ENCODE measurements at regions not wholly inside any gene's neighbourhood (a gene's known extent, or its start where the extent isn't known, plus 50 kb on each side); places are given as distances from the start of the nearest gene placed in this dataset.

DNA sequence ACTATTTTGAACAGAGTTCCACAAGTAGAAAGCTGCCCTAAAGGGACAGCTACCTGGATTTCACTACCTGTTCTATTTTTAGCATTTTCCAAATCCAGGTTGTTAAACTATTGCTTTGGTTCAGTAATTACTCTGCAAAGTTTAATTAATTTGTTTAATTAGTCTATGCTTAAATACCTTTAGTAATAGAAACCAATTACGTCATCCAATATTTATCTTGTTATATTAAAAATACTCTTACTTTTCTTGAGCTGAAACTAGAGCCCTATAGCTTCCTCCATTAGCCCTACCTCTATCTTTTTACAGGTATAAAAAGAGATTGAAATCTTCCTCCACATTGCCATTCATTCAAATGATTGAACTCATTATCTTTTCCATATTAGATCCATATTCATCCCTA, 514.6 kb downstream of the DSC3 start:
- no peak for DNase-seq (ENCODE audit: low spot score)

DNA sequence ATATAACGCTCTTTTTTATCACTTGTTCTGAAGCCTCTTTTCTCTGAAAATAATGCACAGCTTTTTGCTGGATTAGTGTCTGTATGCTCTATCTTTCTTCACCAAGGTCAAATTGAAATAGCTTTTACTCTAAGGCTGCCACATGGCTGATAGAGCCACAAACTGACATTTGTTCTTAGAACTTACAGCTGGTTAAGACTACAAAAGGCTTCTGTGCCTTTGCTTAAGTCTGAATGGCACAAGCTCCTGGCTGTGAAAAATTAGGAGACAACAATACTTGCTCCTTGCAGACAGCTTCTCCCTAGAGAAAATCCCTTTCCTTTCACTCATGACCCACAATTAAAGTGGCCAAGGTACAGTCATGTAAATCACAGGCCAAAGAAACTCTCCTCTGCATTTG, 515.3 kb downstream of the DSC3 start:
- DNase-seq (ENCODE audit: low spot score), result no peak

GRCh38 chr18:30522288-30522929, 520.1 kb downstream of the DSC3 start:
- no peak for DNase-seq (ENCODE audit: low spot score)

DNA sequence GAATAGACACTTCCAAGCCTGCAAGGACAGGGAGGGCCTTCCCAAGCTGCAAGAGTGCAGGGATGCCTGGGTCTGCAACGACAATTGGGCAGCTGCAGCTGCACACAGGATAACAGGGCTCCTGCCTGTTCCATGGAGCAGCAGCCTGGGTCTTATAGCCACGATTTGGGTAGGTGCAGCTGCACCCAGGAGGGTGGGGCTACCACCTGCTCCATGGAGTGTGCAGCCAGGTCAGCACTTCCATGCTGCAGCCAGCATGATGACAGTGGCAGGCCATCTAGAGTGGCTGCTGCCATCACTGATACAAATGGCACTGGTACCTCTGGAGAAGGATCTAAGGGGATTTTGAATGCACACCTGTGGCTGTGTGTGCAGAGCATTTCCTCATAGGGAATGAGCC, 528.5 kb downstream of the DSC3 start:
- no peak for DNase-seq (ENCODE audit: low spot score)

- DNase-seq (ENCODE audit: low spot score), result no peak
Measured at GRCh38 chr18:30512872-30513271, 529.7 kb downstream of the DSC3 start.

GRCh38 chr18:30510882-30511281, 531.7 kb downstream of the DSC3 start:
- DNase-seq (ENCODE audit: low spot score), result no peak

GRCh38 chr18:30501594-30501993, 540.9 kb downstream of the DSC3 start:
- no peak for DNase-seq (ENCODE audit: low spot score)

DNA sequence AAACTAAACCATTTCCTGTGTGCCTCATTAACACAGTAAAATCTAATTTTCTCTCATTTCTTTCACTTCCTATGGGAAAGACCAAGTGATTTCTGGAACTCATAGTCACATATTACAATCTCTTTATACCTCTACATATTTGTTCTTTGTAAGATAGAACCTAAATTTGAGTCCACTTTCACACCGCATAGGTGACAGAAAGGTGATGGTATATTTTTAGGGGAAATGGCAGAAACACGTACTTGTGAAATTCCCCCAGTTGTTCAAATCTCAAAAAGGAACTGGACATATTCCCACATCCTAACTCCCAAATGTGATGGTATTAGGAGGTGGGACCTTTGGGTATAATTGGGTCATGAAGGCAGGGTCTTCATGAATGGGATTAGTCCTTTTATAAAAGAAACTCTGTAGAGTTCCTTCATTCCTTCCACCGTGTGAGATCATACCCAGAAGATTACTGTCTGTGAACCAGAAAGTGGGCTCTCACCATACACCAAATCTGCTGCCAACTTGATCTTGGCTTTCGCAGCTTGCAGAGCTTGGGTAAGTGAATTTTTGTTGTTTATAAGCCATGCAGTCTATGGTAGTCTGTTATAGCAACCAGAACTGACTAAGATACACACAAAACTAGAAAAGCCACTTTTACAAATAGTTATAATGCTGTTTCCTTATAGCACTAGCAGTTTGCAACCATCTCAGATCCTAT, 542.1 kb downstream of the DSC3 start:
- no peak for DNase-seq (ENCODE audit: low spot score)

GRCh38 chr18:30499721-30500120, 542.8 kb downstream of the DSC3 start:
- DNase-seq (ENCODE audit: low spot score), result no peak

GRCh38 chr18:30492552-30493129, 549.9 kb downstream of the DSC3 start:
- DNase-seq (ENCODE audit: low spot score), result no peak

GRCh38 chr18:30491815-30492551, 550.6 kb downstream of the DSC3 start:
- no peak for DNase-seq (ENCODE audit: low spot score)

GRCh38 chr18:30489890-30490643, 552.5 kb downstream of the DSC3 start:
- no peak for DNase-seq (ENCODE audit: low spot score)

DNA sequence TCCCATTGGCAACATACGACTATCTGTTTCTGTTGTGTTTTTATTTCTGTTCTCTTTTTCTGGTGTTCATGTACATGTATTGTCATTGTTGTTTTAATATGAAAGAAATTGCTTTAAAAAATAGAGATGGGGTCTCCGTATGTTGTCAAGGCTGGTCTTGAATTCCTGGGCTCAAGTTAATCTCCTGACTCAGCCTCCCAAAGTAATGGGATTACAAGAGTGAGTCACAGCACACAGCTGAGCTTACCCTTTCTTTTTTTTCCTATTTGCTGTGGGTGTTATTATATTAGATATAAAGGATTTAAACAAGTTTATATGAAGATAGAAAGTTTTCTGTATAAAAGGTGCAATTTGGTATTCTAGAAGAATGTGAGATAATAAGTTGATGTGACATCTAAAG, 554.6 kb downstream of the DSC3 start:
- no peak for DNase-seq (ENCODE audit: low spot score)

DNA sequence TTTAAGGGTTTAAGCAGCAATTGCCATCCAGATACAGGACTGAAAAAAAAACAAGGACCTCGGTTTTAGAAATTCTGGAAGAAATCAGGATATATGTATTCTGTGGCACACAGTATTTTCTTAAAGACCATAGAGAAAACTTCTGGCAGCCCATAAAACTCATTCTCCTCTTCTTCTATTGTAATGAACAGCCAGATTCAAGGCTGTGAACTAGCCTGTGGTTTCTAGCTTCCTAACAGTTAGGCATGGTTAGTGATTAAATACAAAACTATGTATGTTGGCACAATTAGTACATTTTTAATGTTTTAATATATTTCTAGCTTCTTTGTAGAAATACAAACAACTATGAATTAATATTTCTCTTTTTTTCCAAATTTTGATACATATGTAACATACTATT, 555.7 kb downstream of the DSC3 start:
- no peak for DNase-seq (ENCODE audit: low spot score)

DNA sequence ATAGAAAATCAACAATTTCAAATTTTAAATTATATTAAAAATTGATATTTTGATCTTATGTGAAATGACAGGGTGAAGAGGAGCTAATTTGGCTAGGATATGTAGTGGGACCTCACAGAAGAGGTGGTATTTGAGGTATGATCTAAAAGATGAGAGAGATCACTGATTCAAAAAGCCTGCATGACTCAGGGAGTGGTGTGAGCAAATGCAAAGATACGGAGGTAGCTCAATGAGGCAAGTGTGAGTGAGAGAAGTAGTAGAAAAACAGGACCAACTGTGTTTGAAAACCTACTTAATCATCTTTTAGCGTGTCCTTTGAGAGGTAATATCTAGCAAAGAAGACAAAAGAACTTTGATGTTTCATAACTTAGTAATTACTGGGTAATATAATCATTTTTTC, 557.5 kb downstream of the DSC3 start:
- DNase-seq (ENCODE audit: low spot score), result no peak

- no peak for DNase-seq (ENCODE audit: low spot score)
Measured at GRCh38 chr18:30481871-30482270, 560.7 kb downstream of the DSC3 start.

- DNase-seq (ENCODE audit: low spot score), result no peak
Measured at GRCh38 chr18:30469091-30469490, 573.5 kb downstream of the DSC3 start.

GRCh38 chr18:30465096-30465495, 577.4 kb downstream of the DSC3 start:
- DNase-seq (ENCODE audit: low spot score), result no peak

- no peak for DNase-seq (ENCODE audit: low spot score)
Measured at GRCh38 chr18:30457156-30457555, 585.4 kb downstream of the DSC3 start.

DNA sequence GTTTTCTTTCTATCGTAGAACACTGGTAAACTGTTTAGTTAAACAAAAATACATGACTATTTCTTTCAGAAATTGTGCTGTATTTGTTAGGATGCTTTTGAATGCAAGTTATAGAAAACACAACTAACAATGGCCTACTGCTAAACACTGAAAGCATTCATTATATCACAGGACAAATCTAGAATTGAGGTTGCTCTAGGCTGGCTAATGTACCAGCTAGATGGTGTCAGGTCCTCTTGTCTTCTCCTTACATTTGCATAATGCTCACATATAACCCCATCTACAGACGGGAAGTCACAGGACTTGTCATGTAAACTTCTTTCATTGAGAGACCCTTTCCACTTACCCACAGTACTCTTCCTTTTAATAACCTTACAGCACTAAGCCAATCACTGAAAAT, 586.8 kb downstream of the DSC3 start:
- no peak for DNase-seq (ENCODE audit: low spot score)

- DNase-seq (ENCODE audit: low spot score), result no peak
Measured at GRCh38 chr18:30454920-30455319, 587.6 kb downstream of the DSC3 start.

- DNase-seq (ENCODE audit: low spot score), result no peak
Measured at GRCh38 chr18:30451981-30452380, 590.6 kb downstream of the DSC3 start.
